ENCODE measurements at regions not wholly inside any gene's neighbourhood (a gene's known extent, or its start where the extent isn't known, plus 50 kb on each side); places are given as distances from the start of the nearest gene placed in this dataset.
A peak's percentile ranks its signal among the peaks of the same experiment; 100 is the strongest.
"Not testable (repeated sequence)": the region's sequence is repeated elsewhere in the genome, so short reads cannot be mapped to it uniquely, and the experiment has no call there.

DNA sequence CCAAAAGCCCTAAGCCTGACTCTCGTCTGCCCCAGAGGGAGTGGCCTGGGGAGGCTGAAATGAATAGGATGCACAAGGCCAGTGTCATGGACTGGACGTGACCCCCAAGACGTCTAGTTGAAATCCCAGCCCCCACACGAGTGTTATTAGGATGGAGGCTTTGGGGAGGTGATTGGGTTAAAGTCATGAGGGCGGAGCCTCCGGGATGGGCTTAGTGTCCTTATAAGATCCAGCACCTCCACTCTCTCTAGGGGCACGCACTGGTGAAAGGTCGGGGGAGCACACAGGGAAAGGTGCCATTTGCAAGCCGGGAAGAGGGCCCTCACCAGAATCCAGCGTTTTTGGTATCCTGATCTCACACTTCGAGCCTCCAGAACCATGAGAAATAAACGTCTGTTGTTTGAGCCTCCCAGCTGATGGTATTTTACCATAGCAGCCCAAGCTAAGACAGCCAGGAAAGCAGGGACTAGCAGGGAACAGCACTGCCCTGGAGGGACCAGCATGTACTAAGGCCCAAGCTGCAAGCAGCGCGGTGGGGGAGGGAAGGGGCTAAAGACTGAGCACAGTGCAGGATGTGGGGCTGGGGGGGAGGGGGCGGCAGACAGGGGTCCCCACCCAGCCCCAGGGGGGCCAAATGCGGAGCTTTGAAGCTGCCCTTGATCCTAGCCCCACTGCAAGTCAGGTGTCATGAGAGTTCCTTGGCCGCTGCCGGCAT, 78.3 kb upstream of the NCOR2 start:
- TF ChIP-seq, protein P1, sequence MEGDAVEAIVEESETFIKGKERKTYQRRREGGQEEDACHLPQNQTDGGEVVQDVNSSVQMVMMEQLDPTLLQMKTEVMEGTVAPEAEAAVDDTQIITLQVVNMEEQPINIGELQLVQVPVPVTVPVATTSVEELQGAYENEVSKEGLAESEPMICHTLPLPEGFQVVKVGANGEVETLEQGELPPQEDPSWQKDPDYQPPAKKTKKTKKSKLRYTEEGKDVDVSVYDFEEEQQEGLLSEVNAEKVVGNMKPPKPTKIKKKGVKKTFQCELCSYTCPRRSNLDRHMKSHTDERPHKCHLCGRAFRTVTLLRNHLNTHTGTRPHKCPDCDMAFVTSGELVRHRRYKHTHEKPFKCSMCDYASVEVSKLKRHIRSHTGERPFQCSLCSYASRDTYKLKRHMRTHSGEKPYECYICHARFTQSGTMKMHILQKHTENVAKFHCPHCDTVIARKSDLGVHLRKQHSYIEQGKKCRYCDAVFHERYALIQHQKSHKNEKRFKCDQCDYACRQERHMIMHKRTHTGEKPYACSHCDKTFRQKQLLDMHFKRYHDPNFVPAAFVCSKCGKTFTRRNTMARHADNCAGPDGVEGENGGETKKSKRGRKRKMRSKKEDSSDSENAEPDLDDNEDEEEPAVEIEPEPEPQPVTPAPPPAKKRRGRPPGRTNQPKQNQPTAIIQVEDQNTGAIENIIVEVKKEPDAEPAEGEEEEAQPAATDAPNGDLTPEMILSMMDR (IDR thresholded peaks at IDR 0.05; ENCODE audit: insufficient read depth, low read depth, low read length, missing control alignments) = no peak
- H3K4me3 ChIP-seq (ENCODE audit: low read length) = no peak overlapping the region
- DNase-seq (ENCODE audit: low read depth) = no peak

GRCh38 chr12:124643768-124644167, 76.4 kb upstream of the NCOR2 start:
- not testable (repeated sequence) for H3K4me3 ChIP-seq (ENCODE audit: low read length); DNase-seq (ENCODE audit: low read depth)

DNA sequence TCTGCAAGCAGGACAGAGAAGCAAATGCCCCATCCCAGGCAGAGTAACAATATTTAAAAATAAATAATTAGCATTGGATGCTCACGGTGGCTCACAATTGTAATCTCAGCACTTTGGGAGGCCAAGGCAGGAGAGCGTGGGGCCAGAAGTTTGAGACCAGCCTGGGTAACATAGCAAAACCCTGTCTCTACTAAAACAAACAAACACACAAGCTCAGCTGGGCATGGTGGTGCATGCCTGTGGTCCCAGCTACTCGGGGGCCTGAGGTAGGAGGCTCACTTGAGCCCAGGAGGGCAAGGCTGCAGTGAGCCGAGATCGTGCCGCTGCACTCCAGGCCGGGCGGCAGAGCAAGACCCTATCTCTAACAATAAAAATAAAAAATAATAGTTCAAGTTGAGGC, 74.7 kb upstream of the NCOR2 start:
- DNase-seq (ENCODE audit: low read depth) = no peak
- TF ChIP-seq, protein P1 (IDR thresholded peaks at IDR 0.05; ENCODE audit: insufficient read depth, low read depth, low read length, missing control alignments) = no peak
- H3K4me3 ChIP-seq (ENCODE audit: low read length) = no peak overlapping the region

GRCh38 chr12:124641591-124641990, 74.2 kb upstream of the NCOR2 start:
- H3K4me3 ChIP-seq (ENCODE audit: low read length) = no peak overlapping the region
- no peak for DNase-seq (ENCODE audit: low read depth)
- TF ChIP-seq, protein P1 (IDR thresholded peaks at IDR 0.05; ENCODE audit: insufficient read depth, low read depth, low read length, missing control alignments) = no peak

GRCh38 chr12:124640056-124640455, 72.6 kb upstream of the NCOR2 start:
- peak; percentile 89 for DNase-seq (ENCODE audit: low read depth)
- TF ChIP-seq, protein P1 (IDR thresholded peaks at IDR 0.05; ENCODE audit: insufficient read depth, low read depth, low read length, missing control alignments) = no peak
- H3K4me3 ChIP-seq (ENCODE audit: low read length) = no peak overlapping the region

DNA sequence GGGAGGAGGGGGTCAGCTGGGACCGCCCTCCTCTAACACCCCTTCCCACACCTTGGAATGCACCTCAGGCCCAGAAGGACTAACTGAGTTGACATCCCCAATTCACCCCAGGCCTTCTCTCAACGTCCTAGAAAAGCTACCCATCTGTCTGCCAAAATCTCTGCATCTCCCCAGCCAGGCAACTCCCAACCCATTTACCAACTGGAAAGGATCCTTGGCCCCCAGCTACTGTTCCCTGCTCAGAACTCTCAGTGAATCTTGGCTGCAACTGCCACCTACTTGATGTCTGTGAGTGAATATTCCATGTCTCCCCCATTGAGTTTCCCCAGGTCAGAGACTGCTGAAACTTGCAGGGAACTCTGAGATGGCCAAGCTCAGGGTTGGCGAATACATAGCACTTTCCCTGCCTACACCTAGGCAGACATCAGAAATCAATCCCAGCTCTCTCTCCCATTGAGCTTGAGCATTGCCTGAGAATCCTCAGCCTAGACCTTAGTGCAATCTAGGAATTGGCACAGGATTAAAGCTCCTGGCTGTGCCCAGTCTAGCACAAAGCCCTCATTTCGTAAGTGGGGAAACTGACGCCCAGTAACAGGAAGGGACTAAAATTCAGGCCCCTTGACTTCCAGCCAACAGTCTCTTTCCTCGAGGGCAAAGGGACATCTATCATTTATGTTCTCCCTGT, 71.9 kb upstream of the NCOR2 start:
- H3K4me3 ChIP-seq (ENCODE audit: low read length) = no peak overlapping the region
- DNase-seq (ENCODE audit: low read depth) = no peak
- TF ChIP-seq, protein P1 (IDR thresholded peaks at IDR 0.05; ENCODE audit: insufficient read depth, low read depth, low read length, missing control alignments) = no peak

- H3K4me3 ChIP-seq (ENCODE audit: low read length) = no peak overlapping the region
- peak; percentile 50 for DNase-seq (ENCODE audit: low read depth)
- TF ChIP-seq, protein P1 (IDR thresholded peaks at IDR 0.05; ENCODE audit: insufficient read depth, low read depth, low read length, missing control alignments) = no peak
Observed at GRCh38 chr12:124637581-124637981, 70.2 kb upstream of the NCOR2 start.

Data from epithelial cell of esophagus (primary cell).